GM12878 (cell line): ENCODE measurements at regions not wholly inside any gene's neighbourhood (a gene's known extent, or its start where the extent isn't known, plus 50 kb on each side); places are given as distances from the start of the nearest gene placed in this dataset.

Experiments
- ATAC-seq: fragments of 200-7000 bp; cut with Tn5 transposase; 3 replicates; pipeline ENCODE4 v1.9.1; 2020; ENCODE audit warnings: mild to moderate bottlenecking, moderate library complexity
- BruUV-seq: library from RNA; stranded (reverse); fragments of 400-500 nt; replicated peaks from 2 replicates; lab custom pipeline; 2021; lab: Mats Ljungman, UMichigan
- CTCF ChIA-PET: fragments of 300-600 bp; sonication (Branson Sonifier 250); formaldehyde crosslinking; extraction: SDS; loops from one replicate; lab custom pipeline; 2021; ENCODE audit warnings: inconsistent platforms; lab: Yijun Ruan, JAX
- POLR2A ChIA-PET: fragments of 350-600 bp; formaldehyde crosslinking; extraction: SDS; loops from one replicate; lab custom pipeline; 2021; ENCODE audit warnings: inconsistent platforms; lab: Charles Lee
- RAD21 ChIA-PET: fragments of 300-600 bp; sonication (Branson Sonifier 250); formaldehyde crosslinking; loops from one replicate; lab custom pipeline; 2023; ENCODE audit warnings: antibody characterized with exemption; ENCODE audit not compliant: unreplicated experiment; lab: Charles Lee
- SMC1A ChIA-PET: fragments of 300-600 bp; sonication (Branson Sonifier 250); formaldehyde crosslinking; loops from one replicate; lab custom pipeline; 2023; ENCODE audit not compliant: unreplicated experiment, uncharacterized antibody; lab: Charles Lee
- DNase-seq: peaks from one replicate; pipeline ENCODE4 v3.0.0-alpha.2; 2011; ENCODE audit warnings: low read depth, low spot score
- FAIRE-seq: peaks from 3 replicates; lab custom pipeline; 2011; peaks lifted over from hg19 to GRCh38; lab: Jason Lieb, UNC
- H2AFZ ChIP-seq: 2 replicates; pipeline ENCODE4 v1.6.0; 2011; ENCODE audit warnings: low read depth, low read length, control low read depth; ENCODE audit not compliant: control insufficient read depth
- H3K27ac ChIP-seq: 2 replicates; pipeline ENCODE4 v1.5.1; 2011; ENCODE audit warnings: control low read depth; ENCODE audit not compliant: control insufficient read depth, insufficient read depth
- H3K27me3 ChIP-seq, 2 experiments: replicated peaks in 1 of 2; 2 replicates each; pipeline versions ENCODE4 v1.6.0 to v1.6.1; 2011; ENCODE audit warnings: low read length in 1 of 2; ENCODE audit not compliant: control insufficient read depth in 2 of 2, insufficient read depth in 2 of 2
- H3K36me3 ChIP-seq, 2 experiments: 2 replicates each; pipeline ENCODE4 v1.5.1; 2011; ENCODE audit warnings: low read length in 1 of 2; ENCODE audit not compliant: control insufficient read depth in 2 of 2, insufficient read depth in 2 of 2
- H3K4me1 ChIP-seq: 2 replicates; pipeline ENCODE4 v1.6.1; 2011; ENCODE audit warnings: mild to moderate bottlenecking, low read length, moderate library complexity, mixed read lengths; ENCODE audit not compliant: control insufficient read depth, insufficient read depth
- H3K4me2 ChIP-seq: 2 replicates; pipeline ENCODE4 v1.6.0; 2011; ENCODE audit warnings: control low read depth; ENCODE audit not compliant: control insufficient read depth, insufficient read depth
- H3K4me3 ChIP-seq: fragments of 200-600 bp; sonication (generic); 2 replicates; pipeline ENCODE4 v1.5.1; 2016
- H3K79me2 ChIP-seq: 2 replicates; pipeline ENCODE4 v1.6.0; 2011; ENCODE audit warnings: low read length; ENCODE audit not compliant: control insufficient read depth, insufficient read depth
- H3K9ac ChIP-seq: 2 replicates; pipeline ENCODE4 v1.8.0; 2011; ENCODE audit warnings: low read length, control low read depth, mixed read lengths; ENCODE audit not compliant: control insufficient read depth, insufficient read depth
- H3K9me3 ChIP-seq: replicated peaks from 3 replicates; pipeline ENCODE4 v1.5.1; 2011; ENCODE audit warnings: mild to moderate bottlenecking, low read length; ENCODE audit not compliant: control insufficient read depth, insufficient read depth
- H4K20me1 ChIP-seq: 2 replicates; pipeline ENCODE4 v1.6.0; 2011; ENCODE audit not compliant: control insufficient read depth, insufficient read depth
- HDAC2 ChIP-seq: fragments of 200-600 bp; sonication (generic); IDR thresholded peaks from 2 replicates; pipeline ENCODE4 v1.6.1; 2017
- HDGF ChIP-seq: fragments of 450-650 bp; IDR thresholded peaks from 2 replicates; pipeline ENCODE4 v1.6.1; 2016; ENCODE audit warnings: antibody characterized with exemption
- MEF2B ChIP-seq: fragments of 450-650 bp; IDR thresholded peaks from 2 replicates; pipeline ENCODE4 v1.6.1; 2018; ENCODE audit warnings: mild to moderate bottlenecking, moderate library complexity; ENCODE audit not compliant: partially characterized antibody, poor library complexity, severe bottlenecking
- MYB ChIP-seq: fragments of 150-350 bp; IDR thresholded peaks from 2 replicates; pipeline ENCODE4 v1.6.1; 2014; ENCODE audit warnings: mild to moderate bottlenecking, low read depth, low read length, borderline replicate concordance
- POU2F2 ChIP-seq: IDR thresholded peaks from 3 replicates; pipeline ENCODE4 v1.6.1; 2011; ENCODE audit warnings: low read depth, mild to moderate bottlenecking, low read length, borderline replicate concordance
- RELA ChIP-seq: fragments of 450-650 bp; IDR thresholded peaks from 2 replicates; pipeline ENCODE4 v1.8.0; 2014; ENCODE audit warnings: borderline replicate concordance; ENCODE audit not compliant: partially characterized antibody
- RFX5 ChIP-seq: IDR thresholded peaks from 2 replicates; pipeline ENCODE4 v1.6.1; 2011; ENCODE audit warnings: low read depth, low read length, improper control_type of control experiment
- SP1 ChIP-seq: IDR thresholded peaks from one replicate; pipeline ENCODE4 v1.6.1; 2011; ENCODE audit warnings: low read depth, low read length
- SPI1 ChIP-seq: IDR thresholded peaks from 2 replicates; pipeline ENCODE4 v1.6.1; 2011; ENCODE audit warnings: low read depth, mild to moderate bottlenecking, low read length, moderate library complexity, borderline replicate concordance; ENCODE audit not compliant: insufficient read depth
- SREBF2 ChIP-seq: IDR thresholded peaks from 2 replicates; pipeline ENCODE4 v1.6.1; 2012; ENCODE audit warnings: mild to moderate bottlenecking, low read length
- TCF12 ChIP-seq: IDR thresholded peaks from 2 replicates; pipeline ENCODE4 v1.6.1; 2011; ENCODE audit warnings: low read depth, mild to moderate bottlenecking, low read length
- TCF3 ChIP-seq: IDR thresholded peaks from 2 replicates; pipeline ENCODE4 v1.6.1; 2012; ENCODE audit warnings: low read depth, mild to moderate bottlenecking, low read length, borderline replicate concordance; ENCODE audit not compliant: insufficient read depth
- ZZZ3 ChIP-seq: IDR thresholded peaks from 2 replicates; pipeline ENCODE4 v1.6.1; 2011; ENCODE audit warnings: low read depth; ENCODE audit not compliant: control insufficient read depth, insufficient read length
- WGBS: methylation state at CpG from one replicate; pipeline ENCODE4 v1.1.6; 2016; ENCODE audit warnings: low lambda C conversion rate; ENCODE audit not compliant: insufficient replicate concordance, insufficient coverage; ENCODE audit errors: missing lambda C conversion rate; 5-methylcytosine and 5-hydroxymethylcytosine counted together
- in situ Hi-C: fragments of 300-500 bp; cut with MboI; formaldehyde crosslinking; loops from 9 replicates; pipeline ENCODE4 v1.14.3; 2018; ENCODE audit warnings: mixed read lengths
- intact Hi-C: fragments of 100-400 bp; cut with micrococcal nuclease; formaldehyde crosslinking; loops from one replicate; pipeline ENCODE4 v1.14.2; 2022; ENCODE audit not compliant: unreplicated experiment
- TF ChIP-seq, protein P1 (sequence below): fragments of 450-650 bp; formaldehyde crosslinking; IDR thresholded peaks from 2 replicates; pipeline ENCODE4 v1.4.0; 2020; ENCODE audit warnings: mild to moderate bottlenecking, moderate library complexity

DNA sequence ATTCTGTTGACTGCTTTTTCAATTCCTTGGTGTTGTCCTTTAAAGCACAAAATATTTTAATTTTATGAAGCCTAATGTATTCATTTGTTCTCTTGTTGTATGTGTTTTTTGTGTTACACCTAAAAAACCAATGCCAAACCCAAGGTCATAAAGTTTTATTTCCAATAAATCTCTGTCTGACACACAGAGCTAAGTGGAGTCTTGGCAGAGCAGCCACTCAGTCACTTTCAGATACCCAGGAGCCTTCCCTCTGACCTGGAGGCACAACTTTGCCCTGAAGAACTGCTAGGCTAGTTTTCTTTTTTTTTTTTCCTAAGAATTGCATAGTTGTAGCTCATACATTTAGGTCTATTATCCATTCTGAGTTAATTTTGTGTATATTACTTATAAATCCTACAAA is 71.2 kb upstream of the BCL9 start:
- no peak overlapping the region for H2AFZ ChIP-seq
- intact Hi-C loops: no loop called here
- H3K4me1 ChIP-seq: no peaks in the 10 kb centered on the region
- FAIRE-seq (no peak), DNase-seq (no peak), ATAC-seq (no peak)
- H3K27me3 ChIP-seq: no peaks in the 10 kb centered on the region
- H4K20me1 ChIP-seq: no peaks in the 10 kb centered on the region
- no peak for TF ChIP-seq POU2F2
- TF ChIP-seq ZZZ3: no peak
- TF ChIP-seq RFX5: no peak
- no peak for TF ChIP-seq TCF3
- TF ChIP-seq SREBF2: no peak
- no peak for TF ChIP-seq TCF12
- TF ChIP-seq RELA: no peak
- TF ChIP-seq SPI1: no peak
- no peak for TF ChIP-seq SP1
- no peaks in the 10 kb centered on the region for H3K36me3 ChIP-seq
- H3K79me2 ChIP-seq: no peaks in the 10 kb centered on the region
- BruUV-seq: no TSS peak
- no peaks in the 10 kb centered on the region; the same call in 2 of the 3 replicates for H3K9me3 ChIP-seq
- H3K27ac ChIP-seq: no peak overlapping the region
- POLR2A ChIA-PET: no interaction called here
- no peak overlapping the region for H3K4me3 ChIP-seq
- no peak overlapping the region for H3K4me2 ChIP-seq
- SMC1A ChIA-PET: no interaction called here
- RAD21 ChIA-PET: no interaction called here
- CTCF ChIA-PET: no interaction called here
- in situ Hi-C loops: no loop called here
- H3K9ac ChIP-seq: no peak overlapping the region

DNA sequence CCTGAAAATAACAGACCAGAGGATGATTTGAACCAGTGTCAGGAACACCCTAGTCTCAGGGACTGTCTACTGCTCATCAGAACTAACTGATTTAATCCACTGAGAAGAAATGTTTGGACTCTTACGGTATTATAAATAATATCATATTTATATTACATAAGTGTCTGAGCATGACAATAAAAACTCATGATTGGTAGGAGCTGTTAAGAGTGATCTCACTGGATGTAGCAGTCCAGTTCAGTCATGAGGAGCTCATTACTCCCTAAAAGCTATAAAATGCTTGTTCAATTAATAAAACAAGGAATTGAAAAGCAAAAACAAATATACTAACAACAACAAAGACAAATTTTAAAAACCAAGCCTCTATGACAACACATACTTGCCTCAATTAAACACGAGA is 68.8 kb upstream of the BCL9 start:
- Histone ChIP-seq H2AFZ (no peak overlapping the region), H3K36me3 (no peaks in the 10 kb centered on the region), H4K20me1 (no peaks in the 10 kb centered on the region), H3K27me3 (no peaks in the 10 kb centered on the region), H3K27ac (no peak overlapping the region)
- ChIA-PET SMC1A (no interaction called here), RAD21 (no interaction called here)
- ATAC-seq: no peak
- no peak for DNase-seq
- TF ChIP-seq SP1 (no peak), MEF2B (no peak), HDGF (no peak), HDAC2 (no peak), MYB (no peak)
- TF ChIP-seq, protein P1, sequence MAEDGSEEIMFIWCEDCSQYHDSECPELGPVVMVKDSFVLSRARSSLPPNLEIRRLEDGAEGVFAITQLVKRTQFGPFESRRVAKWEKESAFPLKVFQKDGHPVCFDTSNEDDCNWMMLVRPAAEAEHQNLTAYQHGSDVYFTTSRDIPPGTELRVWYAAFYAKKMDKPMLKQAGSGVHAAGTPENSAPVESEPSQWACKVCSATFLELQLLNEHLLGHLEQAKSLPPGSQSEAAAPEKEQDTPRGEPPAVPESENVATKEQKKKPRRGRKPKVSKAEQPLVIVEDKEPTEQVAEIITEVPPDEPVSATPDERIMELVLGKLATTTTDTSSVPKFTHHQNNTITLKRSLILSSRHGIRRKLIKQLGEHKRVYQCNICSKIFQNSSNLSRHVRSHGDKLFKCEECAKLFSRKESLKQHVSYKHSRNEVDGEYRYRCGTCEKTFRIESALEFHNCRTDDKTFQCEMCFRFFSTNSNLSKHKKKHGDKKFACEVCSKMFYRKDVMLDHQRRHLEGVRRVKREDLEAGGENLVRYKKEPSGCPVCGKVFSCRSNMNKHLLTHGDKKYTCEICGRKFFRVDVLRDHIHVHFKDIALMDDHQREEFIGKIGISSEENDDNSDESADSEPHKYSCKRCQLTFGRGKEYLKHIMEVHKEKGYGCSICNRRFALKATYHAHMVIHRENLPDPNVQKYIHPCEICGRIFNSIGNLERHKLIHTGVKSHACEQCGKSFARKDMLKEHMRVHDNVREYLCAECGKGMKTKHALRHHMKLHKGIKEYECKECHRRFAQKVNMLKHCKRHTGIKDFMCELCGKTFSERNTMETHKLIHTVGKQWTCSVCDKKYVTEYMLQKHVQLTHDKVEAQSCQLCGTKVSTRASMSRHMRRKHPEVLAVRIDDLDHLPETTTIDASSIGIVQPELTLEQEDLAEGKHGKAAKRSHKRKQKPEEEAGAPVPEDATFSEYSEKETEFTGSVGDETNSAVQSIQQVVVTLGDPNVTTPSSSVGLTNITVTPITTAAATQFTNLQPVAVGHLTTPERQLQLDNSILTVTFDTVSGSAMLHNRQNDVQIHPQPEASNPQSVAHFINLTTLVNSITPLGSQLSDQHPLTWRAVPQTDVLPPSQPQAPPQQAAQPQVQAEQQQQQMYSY (CRISPR knock-in tag): no peak
- TF ChIP-seq, all 136 proteins: peak for 0
- Histone ChIP-seq H3K4me2 (no peak overlapping the region), H3K79me2 (no peaks in the 10 kb centered on the region), H3K4me1 (no peaks in the 10 kb centered on the region), H3K9me3 (no peaks in the 10 kb centered on the region; the same call in 2 of the 3 replicates), H3K9ac (no peak overlapping the region), H3K4me3 (no peak overlapping the region)
- no peak for FAIRE-seq
- 24% methylated on average over 2 of the region's 2 CpGs for WGBS
- in situ Hi-C loops (no loop called here), intact Hi-C loops (no loop called here)
- CTCF ChIA-PET: no interaction called here
- no TSS peak for BruUV-seq
- POLR2A ChIA-PET: no interaction called here
